AG20443 (cell line): ENCODE measurements at regions not wholly inside any gene's neighbourhood (a gene's known extent, or its start where the extent isn't known, plus 50 kb on each side); places are given as distances from the start of the nearest gene placed in this dataset.
"Not testable (repeated sequence)": the region's sequence is repeated elsewhere in the genome, so short reads cannot be mapped to it uniquely, and the experiment has no call there.

Experiments
- DNase-seq: peaks from one replicate; pipeline ENCODE4 v3.0.0; 2012; ENCODE audit warnings: low spot score, mixed read lengths

GRCh38 chr13:103663996-103664395 is 597.8 kb upstream of the SLC10A2 start:
- DNase-seq = no peak

- no peak for DNase-seq
Observed at GRCh38 chr13:103656311-103656710, 590.1 kb upstream of the SLC10A2 start.

GRCh38 chr13:103640606-103641005 is 574.4 kb upstream of the SLC10A2 start:
- no peak for DNase-seq

DNA sequence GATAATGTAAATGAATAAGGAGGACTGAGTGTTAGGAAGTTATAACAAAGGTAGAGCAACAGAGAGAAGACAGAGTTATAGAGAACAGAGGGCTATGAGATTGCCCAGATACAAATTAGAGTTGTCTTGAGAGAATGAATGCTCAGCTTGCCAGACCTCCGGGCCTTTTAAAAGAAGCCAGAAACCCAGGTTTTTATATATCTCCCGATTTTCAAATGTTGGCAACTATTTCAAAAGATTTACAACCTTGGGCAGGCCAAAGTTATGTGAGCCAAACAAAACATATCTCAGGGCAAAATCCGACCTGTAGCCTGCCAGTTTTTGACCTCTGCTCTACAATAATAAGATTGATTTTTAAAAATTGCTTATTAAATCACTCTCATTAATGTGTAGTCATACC is 573.1 kb upstream of the SLC10A2 start:
- no peak for DNase-seq

- DNase-seq = no peak
Observed at GRCh38 chr13:103638706-103639105, 572.5 kb upstream of the SLC10A2 start.

DNA sequence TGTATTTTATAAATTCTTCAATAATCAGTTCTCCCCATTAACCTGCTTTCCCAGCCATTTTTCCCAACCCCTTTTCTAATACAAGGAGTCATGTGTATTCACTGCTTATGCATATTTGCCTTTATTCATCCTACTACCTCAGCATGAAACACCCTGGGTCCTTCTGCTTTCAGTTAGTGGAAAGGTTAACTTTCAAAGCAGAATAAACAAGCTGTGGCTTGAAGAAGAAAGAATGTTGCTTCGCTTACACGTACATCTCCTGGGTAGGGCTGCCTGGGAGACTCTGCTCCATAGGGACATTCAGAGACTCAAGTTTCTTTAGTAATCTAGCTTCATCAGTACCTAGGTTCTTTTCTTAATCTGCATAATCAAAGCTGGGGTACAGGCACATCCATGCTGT is 567.8 kb upstream of the SLC10A2 start:
- DNase-seq = no peak

GRCh38 chr13:103625194-103625593 is 559.0 kb upstream of the SLC10A2 start:
- no peak for DNase-seq

- DNase-seq = no peak
Observed at GRCh38 chr13:103618151-103618550, 551.9 kb upstream of the SLC10A2 start.

GRCh38 chr13:103615771-103616170 is 549.6 kb upstream of the SLC10A2 start:
- DNase-seq = no peak

GRCh38 chr13:103614761-103615160 is 548.5 kb upstream of the SLC10A2 start:
- no peak for DNase-seq

DNA sequence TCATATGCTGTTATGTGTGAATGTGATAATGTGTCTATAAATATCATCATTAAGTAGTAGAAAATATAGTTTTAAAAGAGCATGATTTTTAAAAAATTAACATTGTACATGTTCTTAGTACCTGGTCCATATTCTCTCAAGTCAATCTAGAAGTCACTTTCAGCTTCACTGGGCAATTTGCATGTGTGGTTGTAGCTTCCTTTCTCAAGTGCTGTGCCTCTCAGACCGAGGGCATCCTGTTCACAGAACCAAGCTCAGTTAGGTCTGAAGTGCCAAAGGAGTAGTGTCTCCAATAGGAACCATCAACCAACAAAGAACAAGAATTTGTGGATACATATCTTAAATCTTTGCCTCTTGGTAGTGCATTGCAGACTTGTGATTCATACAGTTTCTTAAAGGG is 541.8 kb upstream of the SLC10A2 start:
- DNase-seq = no peak

- DNase-seq = no peak
Observed at GRCh38 chr13:103605546-103606326, 539.5 kb upstream of the SLC10A2 start.

DNA sequence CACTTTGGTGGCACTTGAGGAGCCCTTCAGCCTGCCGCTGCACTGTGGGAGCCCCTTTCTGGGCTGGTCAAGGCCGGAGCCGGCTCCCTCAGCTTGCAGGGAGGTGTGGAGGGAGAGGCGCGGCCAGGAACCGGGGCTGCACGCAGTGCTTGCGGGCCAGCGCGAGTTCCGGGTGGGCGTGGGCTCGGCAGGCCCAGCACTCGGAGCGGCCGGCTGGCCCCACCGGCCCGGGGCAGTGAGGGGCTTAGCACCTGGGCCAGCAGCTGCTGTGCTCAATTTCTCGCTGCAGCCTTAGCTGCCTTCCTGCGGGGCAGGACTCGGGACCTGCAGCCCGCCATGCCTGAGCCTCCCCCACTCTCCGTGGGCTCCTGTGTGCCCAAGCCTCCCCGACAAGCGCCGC is 533.7 kb upstream of the SLC10A2 start:
- DNase-seq = not testable (repeated sequence)

DNA sequence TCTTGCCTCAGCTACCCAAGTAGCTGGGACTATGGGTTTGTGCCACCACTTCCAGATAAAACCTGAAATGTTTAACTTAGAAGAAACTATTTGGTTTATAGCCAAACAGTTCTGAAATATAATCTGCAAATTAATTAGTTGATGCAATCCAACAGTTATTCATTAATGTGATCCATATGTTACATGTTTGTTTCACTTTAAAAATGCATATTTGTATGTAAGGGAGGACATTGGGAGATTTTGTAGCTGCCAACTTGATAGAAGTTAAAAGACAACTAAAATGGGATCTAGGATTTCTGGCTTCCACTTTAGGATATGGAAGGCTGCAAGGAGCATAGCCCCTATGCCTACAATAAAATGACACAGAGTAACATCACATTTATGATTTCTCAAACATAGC is 532.5 kb upstream of the SLC10A2 start:
- no peak for DNase-seq

GRCh38 chr13:103573446-103573845 is 507.2 kb upstream of the SLC10A2 start:
- DNase-seq = no peak

- DNase-seq = no peak
Observed at GRCh38 chr13:103568314-103568713, 502.1 kb upstream of the SLC10A2 start.

DNA sequence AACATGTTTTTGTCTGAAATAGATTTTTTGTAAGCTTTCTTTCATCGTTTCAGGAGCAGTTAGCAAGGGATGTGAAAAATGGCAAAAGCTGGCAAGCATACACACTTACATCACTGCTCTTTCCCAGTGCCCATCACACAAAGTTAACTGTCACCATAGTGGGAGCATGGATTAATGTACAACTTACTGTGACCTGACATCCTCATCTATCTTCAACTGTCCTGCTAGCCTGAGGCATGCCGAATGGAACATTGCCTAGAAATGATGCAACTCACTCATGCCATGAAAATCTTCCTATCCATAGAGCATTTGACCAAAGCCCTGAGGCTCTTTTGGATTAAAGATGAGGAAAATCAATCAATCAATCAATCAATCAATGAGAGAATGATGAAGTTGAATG is 491.7 kb upstream of the SLC10A2 start:
- DNase-seq = no peak

DNA sequence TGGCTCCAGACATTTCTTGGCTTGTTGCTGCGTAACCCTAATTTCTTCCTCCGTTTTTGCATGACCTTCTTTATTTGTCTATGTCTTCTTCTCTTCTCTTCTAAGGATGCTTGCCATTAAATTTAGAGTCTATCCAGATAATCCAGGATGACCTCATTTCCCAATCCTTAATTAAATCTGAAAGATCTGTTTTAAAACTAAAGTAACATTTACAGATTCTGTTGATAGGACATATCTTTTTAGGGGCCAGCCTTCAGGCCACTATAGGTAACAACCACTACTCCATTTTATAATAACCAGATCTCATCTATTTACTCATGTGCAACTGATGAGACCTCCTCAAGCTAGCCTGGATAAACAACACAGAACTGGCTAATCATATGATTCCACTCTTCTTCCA is 490.5 kb upstream of the SLC10A2 start:
- no peak for DNase-seq

- no peak for DNase-seq
Observed at GRCh38 chr13:103547914-103548313, 481.7 kb upstream of the SLC10A2 start.

- DNase-seq = no peak
Observed at GRCh38 chr13:103546271-103546670, 480.1 kb upstream of the SLC10A2 start.

DNA sequence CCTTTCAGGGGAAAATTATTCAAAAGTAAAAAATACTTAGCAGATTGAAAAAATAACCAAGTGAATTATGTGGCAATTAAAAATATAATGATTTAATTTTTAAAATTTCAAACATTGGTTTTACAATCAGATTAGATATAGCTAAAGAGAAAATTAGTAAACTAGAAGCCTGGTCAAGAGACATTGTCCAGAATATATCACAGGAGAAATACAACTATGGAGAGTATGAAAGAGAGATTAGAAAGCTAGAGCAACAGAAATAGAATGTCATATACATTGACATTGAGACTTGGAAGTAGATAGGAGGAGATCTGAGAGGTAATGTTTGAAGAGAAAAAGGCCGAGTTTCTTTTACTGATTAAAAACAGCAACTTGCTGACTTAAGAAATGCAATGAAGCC is 476.4 kb upstream of the SLC10A2 start:
- DNase-seq = no peak

GRCh38 chr13:103540382-103540765 is 474.2 kb upstream of the SLC10A2 start:
- no peak for DNase-seq

DNA sequence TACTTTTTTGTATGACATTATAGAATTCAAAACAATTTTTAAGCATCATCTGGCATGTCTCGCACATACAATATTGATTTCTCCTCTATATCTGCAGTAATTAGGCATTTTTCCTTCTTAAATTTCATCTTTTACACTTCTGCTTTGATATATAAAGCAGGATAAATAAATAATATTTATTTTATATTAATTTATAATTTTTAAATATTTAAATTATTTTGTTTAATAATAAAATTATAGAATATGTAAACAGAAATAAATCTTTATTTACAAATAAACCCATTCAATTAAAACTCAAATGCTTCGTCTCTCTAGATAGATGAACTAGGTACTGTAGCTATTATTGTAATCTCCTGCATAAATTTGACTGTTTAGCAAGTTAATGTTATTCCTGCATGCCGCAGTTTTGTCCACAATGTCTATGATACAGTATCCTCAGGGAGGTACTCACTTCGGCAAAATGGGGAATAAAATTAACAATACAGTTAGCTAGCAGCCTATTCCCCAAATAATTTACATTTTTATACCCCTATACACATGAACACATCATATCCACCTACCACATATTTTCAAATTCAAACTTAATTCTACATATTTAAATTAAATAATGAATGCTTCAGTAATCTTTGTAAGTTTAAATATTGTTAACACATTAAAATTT is 473.6 kb upstream of the SLC10A2 start:
- no peak for DNase-seq

GRCh38 chr13:103539265-103539664 is 473.0 kb upstream of the SLC10A2 start:
- no peak for DNase-seq
